ENCODE measurements at regions not wholly inside any gene's neighbourhood (a gene's known extent, or its start where the extent isn't known, plus 50 kb on each side); places are given as distances from the start of the nearest gene placed in this dataset.
A peak's percentile ranks its signal among the peaks of the same experiment; 100 is the strongest.

GRCh38 chr9:4420351-4420750 is 69.9 kb upstream of the SLC1A1 start:
- Histone ChIP-seq H3K4me1 (ENCODE audit: control insufficient read depth, insufficient read depth, low read length) (peaks cover 30% of the 10 kb centered on the region), H3K9me3 (ENCODE audit: control insufficient read depth, insufficient read depth, low read depth, low read length) (no peaks in the 10 kb centered on the region), H3K36me3 (ENCODE audit: control insufficient read depth in 2 of 2, insufficient read depth in 1 of 2, low read length in 2 of 2) (no peaks in the 10 kb centered on the region), H3K27ac (ENCODE audit: extremely low read depth, low read depth, low read length) (no peak overlapping the region), H3K4me3 (ENCODE audit: low read depth, low read length) (no peak overlapping the region)
- 0 out of 2 replicates have a peak, but pooled peaks have one; percentile 30 for TF ChIP-seq WT1 (tag by site-specific recombination; IDR thresholded peaks at IDR 0.05)
- 0 out of 2 replicates have a peak, but pooled peaks have one; percentile 17 for TF ChIP-seq SP7 (tag by site-specific recombination; IDR thresholded peaks at IDR 0.05)
- TF ChIP-seq ZNF629 (tag by site-specific recombination; IDR thresholded peaks at IDR 0.05), result 0 out of 2 replicates have a peak, but pooled peaks have one; percentile 28
- TF ChIP-seq ZNF501 (tag by site-specific recombination; IDR thresholded peaks at IDR 0.05), result no peak
- no peak for TF ChIP-seq ZFP3 (tag by site-specific recombination; IDR thresholded peaks at IDR 0.05; ENCODE audit: low read depth)
- ChIA-PET POLR2A (no interaction called here), CTCF (no interaction called here)

- Histone ChIP-seq H3K9me3 (ENCODE audit: control insufficient read depth, insufficient read depth, low read depth, low read length) (no peaks in the 10 kb centered on the region), H3K4me3 (ENCODE audit: low read depth, low read length) (no peak overlapping the region), H3K27ac (ENCODE audit: extremely low read depth, low read depth, low read length) (no peak overlapping the region), H3K4me1 (ENCODE audit: control insufficient read depth, insufficient read depth, low read length) (peaks cover 17% of the 10 kb centered on the region), H3K36me3 (ENCODE audit: control insufficient read depth in 2 of 2, insufficient read depth in 1 of 2, low read length in 2 of 2) (no peaks in the 10 kb centered on the region)
- CTCF ChIA-PET, result interaction anchor here (0.7 kb wide), 1 partner anchor 111 kb away, joined by 4 read pairs; no protein-coding TSS in a partner anchor
- TF ChIP-seq ZNF488 (tag by site-specific recombination; IDR thresholded peaks at IDR 0.05), result no peak
- TF ChIP-seq ZNF514 (tag by site-specific recombination; IDR thresholded peaks at IDR 0.05), result no peak
- TF ChIP-seq KLF9 (tag by site-specific recombination; IDR thresholded peaks at IDR 0.05; ENCODE audit: low read depth), result no peak
- no peak for TF ChIP-seq KLF8 (tag by site-specific recombination; IDR thresholded peaks at IDR 0.05)
- TF ChIP-seq FEZF1 (tag by site-specific recombination; IDR thresholded peaks at IDR 0.05), result no peak
- no peak for TF ChIP-seq ZNF121 (tag by site-specific recombination; IDR thresholded peaks at IDR 0.05)
- no peak for TF ChIP-seq ZFHX2 (tag by site-specific recombination; conservative IDR thresholded peaks at IDR 0.05)
- TF ChIP-seq ZNF776 (tag by site-specific recombination; IDR thresholded peaks at IDR 0.05; ENCODE audit: borderline replicate concordance), result no peak
- no peak for TF ChIP-seq ZNF704 (tag by site-specific recombination; IDR thresholded peaks at IDR 0.05)
- TF ChIP-seq HIC1 (tag by site-specific recombination; IDR thresholded peaks at IDR 0.05), result no peak
- no peak for TF ChIP-seq ZNF645 (tag by site-specific recombination; IDR thresholded peaks at IDR 0.05)
- no peak for TF ChIP-seq ZNF155 (tag by site-specific recombination; IDR thresholded peaks at IDR 0.05)
- no peak for TF ChIP-seq ZNF354C (tag by site-specific recombination; IDR thresholded peaks at IDR 0.05; ENCODE audit: borderline replicate concordance, low read depth)
- no peak for TF ChIP-seq ZNF114 (tag by site-specific recombination; IDR thresholded peaks at IDR 0.05)
- POLR2A ChIA-PET, result no interaction called here
These were observed 72.5 kb upstream of the SLC1A1 start for GRCh38 chr9:4417578-4418325.
